ENCODE measurements at regions not wholly inside any gene's neighbourhood (a gene's known extent, or its start where the extent isn't known, plus 50 kb on each side); places are given as distances from the start of the nearest gene placed in this dataset.

DNA sequence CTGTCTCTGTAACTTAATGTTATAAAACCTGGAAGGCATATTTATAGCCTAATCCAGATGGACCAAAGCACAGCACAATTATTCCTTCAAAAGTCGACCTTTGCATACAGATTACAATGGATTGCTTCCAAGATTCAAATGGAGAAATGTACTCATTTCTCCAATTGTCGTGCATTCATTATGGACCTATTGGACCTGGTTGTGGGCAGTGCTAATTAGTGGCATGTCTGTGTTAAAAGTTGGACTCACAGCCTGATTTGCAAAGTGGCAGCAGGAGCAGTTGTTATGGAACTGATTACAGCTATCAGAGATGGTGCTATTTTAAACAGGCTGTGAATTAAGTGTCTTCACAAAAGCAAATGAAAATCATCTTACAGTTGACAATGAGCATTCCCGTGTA lies 1529.3 kb upstream of the SLC10A2 start:
- Histone ChIP-seq H3K27me3 (ENCODE audit: insufficient read depth, low read length) (no peaks in the 10 kb centered on the region), H3K79me2 (ENCODE audit: insufficient read depth, low read length) (no peaks in the 10 kb centered on the region), H3K36me3 (ENCODE audit: control insufficient read depth in 1 of 2, insufficient read depth in 2 of 2, low read length in 2 of 2) (no peaks in the 10 kb centered on the region), H3K27ac (ENCODE audit: low read depth, low read length) (no peak overlapping the region), H2AFZ (ENCODE audit: low read depth, low read length, poor library complexity, severe bottlenecking) (no peak overlapping the region), H3K4me2 (ENCODE audit: low read length) (no peak overlapping the region), H3K4me3 (replicated peaks in 1 of 2; ENCODE audit: low read depth in 1 of 2, low read length in 2 of 2) (no peak overlapping the region), H3K9me3 (ENCODE audit: control insufficient read depth in 1 of 2, insufficient read depth in 1 of 2, low read depth in 1 of 2, low read length in 2 of 2) (no peaks in the 10 kb centered on the region), H3K4me1 (ENCODE audit: control insufficient read depth in 1 of 2, insufficient read depth in 2 of 2, low read length in 2 of 2) (peaks cover 2 to 11% of the 10 kb centered on the region in 2 experiments; a peak in 3 of 4 replicates), H3K9me2 (ENCODE audit: insufficient read depth) (no peaks in the 10 kb centered on the region), H3K9ac (ENCODE audit: low read length) (no peak overlapping the region), H4K20me1 (ENCODE audit: insufficient read depth) (no peaks in the 10 kb centered on the region)
- ChIA-PET POLR2A (no interaction called here), CTCF (no interaction called here), RAD21 (ENCODE audit: low non-redundant PET in 1 of 2, low total read pairs in 2 of 2, uncharacterized antibody in 2 of 2, unreplicated experiment in 2 of 2) (no interaction called here)
- no peak for DNase-seq (ENCODE audit: low read depth, low spot score)
- no peak for TF ChIP-seq SP1 (IDR thresholded peaks at IDR 0.05; ENCODE audit: low read depth)
- TF ChIP-seq ZNF274 (IDR thresholded peaks at IDR 0.05; ENCODE audit: low read depth, low read length): no peak
- no peak for TF ChIP-seq FOSL1 (IDR thresholded peaks at IDR 0.05; ENCODE audit: low read depth)
- no peak for TF ChIP-seq YY1 (IDR thresholded peaks at IDR 0.05; ENCODE audit: extremely low read depth, insufficient replicate concordance, low read depth, low read length)
- no peak for TF ChIP-seq SIN3A (IDR thresholded peaks at IDR 0.05; ENCODE audit: low read depth)
- TF ChIP-seq, protein P1, sequence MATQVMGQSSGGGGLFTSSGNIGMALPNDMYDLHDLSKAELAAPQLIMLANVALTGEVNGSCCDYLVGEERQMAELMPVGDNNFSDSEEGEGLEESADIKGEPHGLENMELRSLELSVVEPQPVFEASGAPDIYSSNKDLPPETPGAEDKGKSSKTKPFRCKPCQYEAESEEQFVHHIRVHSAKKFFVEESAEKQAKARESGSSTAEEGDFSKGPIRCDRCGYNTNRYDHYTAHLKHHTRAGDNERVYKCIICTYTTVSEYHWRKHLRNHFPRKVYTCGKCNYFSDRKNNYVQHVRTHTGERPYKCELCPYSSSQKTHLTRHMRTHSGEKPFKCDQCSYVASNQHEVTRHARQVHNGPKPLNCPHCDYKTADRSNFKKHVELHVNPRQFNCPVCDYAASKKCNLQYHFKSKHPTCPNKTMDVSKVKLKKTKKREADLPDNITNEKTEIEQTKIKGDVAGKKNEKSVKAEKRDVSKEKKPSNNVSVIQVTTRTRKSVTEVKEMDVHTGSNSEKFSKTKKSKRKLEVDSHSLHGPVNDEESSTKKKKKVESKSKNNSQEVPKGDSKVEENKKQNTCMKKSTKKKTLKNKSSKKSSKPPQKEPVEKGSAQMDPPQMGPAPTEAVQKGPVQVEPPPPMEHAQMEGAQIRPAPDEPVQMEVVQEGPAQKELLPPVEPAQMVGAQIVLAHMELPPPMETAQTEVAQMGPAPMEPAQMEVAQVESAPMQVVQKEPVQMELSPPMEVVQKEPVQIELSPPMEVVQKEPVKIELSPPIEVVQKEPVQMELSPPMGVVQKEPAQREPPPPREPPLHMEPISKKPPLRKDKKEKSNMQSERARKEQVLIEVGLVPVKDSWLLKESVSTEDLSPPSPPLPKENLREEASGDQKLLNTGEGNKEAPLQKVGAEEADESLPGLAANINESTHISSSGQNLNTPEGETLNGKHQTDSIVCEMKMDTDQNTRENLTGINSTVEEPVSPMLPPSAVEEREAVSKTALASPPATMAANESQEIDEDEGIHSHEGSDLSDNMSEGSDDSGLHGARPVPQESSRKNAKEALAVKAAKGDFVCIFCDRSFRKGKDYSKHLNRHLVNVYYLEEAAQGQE (IDR thresholded peaks at IDR 0.05; ENCODE audit: low read depth): no peak
- TF ChIP-seq CBX3 (IDR thresholded peaks at IDR 0.05; ENCODE audit: low read depth): no peak
- ATAC-seq: no peak
- no TSS peak for BruUV-seq (replicated peaks)
- intact Hi-C loops (cut with micrococcal nuclease): no loop called here

DNA sequence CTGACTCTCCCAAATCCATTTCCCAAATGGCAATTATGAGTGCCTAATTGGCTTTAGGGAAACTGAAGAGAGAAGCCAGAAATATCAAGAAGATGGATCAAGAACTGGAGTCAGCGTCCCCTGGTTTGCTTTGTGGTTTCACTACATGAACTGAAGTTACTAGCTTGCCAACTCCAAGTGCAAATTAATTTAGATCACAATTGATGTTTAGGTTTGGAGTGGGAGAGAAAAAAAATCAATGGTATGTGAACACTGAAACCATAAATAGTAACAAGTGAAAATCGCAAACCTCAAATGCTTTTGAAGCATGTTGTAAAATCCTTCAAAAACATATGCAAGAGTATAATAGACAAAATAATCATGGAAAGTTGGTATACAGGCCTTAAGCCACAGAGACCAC lies 1528.6 kb upstream of the SLC10A2 start:
- ATAC-seq (no peak), DNase-seq (ENCODE audit: low read depth, low spot score) (no peak)
- H3K4me2 ChIP-seq (ENCODE audit: low read length): no peak overlapping the region
- RAD21 ChIA-PET (ENCODE audit: low non-redundant PET in 1 of 2, low total read pairs in 2 of 2, uncharacterized antibody in 2 of 2, unreplicated experiment in 2 of 2): no interaction called here
- POLR2A ChIA-PET: no interaction called here
- intact Hi-C loops (cut with micrococcal nuclease): no loop called here
- H3K27ac ChIP-seq (ENCODE audit: low read depth, low read length): no peak overlapping the region
- CTCF ChIA-PET: no interaction called here
- TF ChIP-seq FOSL1 (IDR thresholded peaks at IDR 0.05; ENCODE audit: low read depth) (no peak), ELF1 (IDR thresholded peaks at IDR 0.05; ENCODE audit: borderline replicate concordance, low read depth) (no peak), SP1 (IDR thresholded peaks at IDR 0.05; ENCODE audit: low read depth) (no peak), RAD21 (IDR thresholded peaks at IDR 0.05; ENCODE audit: low read depth) (no peak), EZH2 (IDR thresholded peaks at IDR 0.05) (no peak), CBX3 (IDR thresholded peaks at IDR 0.05; ENCODE audit: low read depth) (no peak), ZNF274 (IDR thresholded peaks at IDR 0.05; ENCODE audit: low read depth, low read length) (no peak), SIN3A (IDR thresholded peaks at IDR 0.05; ENCODE audit: low read depth) (no peak)
- TF ChIP-seq, protein P2, sequence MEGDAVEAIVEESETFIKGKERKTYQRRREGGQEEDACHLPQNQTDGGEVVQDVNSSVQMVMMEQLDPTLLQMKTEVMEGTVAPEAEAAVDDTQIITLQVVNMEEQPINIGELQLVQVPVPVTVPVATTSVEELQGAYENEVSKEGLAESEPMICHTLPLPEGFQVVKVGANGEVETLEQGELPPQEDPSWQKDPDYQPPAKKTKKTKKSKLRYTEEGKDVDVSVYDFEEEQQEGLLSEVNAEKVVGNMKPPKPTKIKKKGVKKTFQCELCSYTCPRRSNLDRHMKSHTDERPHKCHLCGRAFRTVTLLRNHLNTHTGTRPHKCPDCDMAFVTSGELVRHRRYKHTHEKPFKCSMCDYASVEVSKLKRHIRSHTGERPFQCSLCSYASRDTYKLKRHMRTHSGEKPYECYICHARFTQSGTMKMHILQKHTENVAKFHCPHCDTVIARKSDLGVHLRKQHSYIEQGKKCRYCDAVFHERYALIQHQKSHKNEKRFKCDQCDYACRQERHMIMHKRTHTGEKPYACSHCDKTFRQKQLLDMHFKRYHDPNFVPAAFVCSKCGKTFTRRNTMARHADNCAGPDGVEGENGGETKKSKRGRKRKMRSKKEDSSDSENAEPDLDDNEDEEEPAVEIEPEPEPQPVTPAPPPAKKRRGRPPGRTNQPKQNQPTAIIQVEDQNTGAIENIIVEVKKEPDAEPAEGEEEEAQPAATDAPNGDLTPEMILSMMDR (IDR thresholded peaks at IDR 0.05 in 2 of 3, conservative IDR thresholded peaks at IDR 0.05 in 1 of 3; ENCODE audit: borderline replicate concordance in 1 of 3, insufficient read depth in 1 of 3, low read depth in 2 of 3, low read length in 2 of 3): no peak
- no peak overlapping the region for H3K9ac ChIP-seq (ENCODE audit: low read length)
- no peaks in the 10 kb centered on the region for H3K36me3 ChIP-seq (ENCODE audit: control insufficient read depth in 1 of 2, insufficient read depth in 2 of 2, low read length in 2 of 2)
- H2AFZ ChIP-seq (ENCODE audit: low read depth, low read length, poor library complexity, severe bottlenecking): no peak overlapping the region
- no TSS peak for BruUV-seq (replicated peaks)
- H4K20me1 ChIP-seq (ENCODE audit: insufficient read depth): no peaks in the 10 kb centered on the region
- no peaks in the 10 kb centered on the region for H3K79me2 ChIP-seq (ENCODE audit: insufficient read depth, low read length)
- peaks cover 2 to 11% of the 10 kb centered on the region in 2 experiments; a peak in 3 of 4 replicates for H3K4me1 ChIP-seq (ENCODE audit: control insufficient read depth in 1 of 2, insufficient read depth in 2 of 2, low read length in 2 of 2)
- no peak overlapping the region for H3K4me3 ChIP-seq (replicated peaks in 1 of 2; ENCODE audit: low read depth in 1 of 2, low read length in 2 of 2)
- H3K9me2 ChIP-seq (ENCODE audit: insufficient read depth): no peaks in the 10 kb centered on the region
- H3K27me3 ChIP-seq (ENCODE audit: insufficient read depth, low read length): no peaks in the 10 kb centered on the region
- H3K9me3 ChIP-seq (ENCODE audit: control insufficient read depth in 1 of 2, insufficient read depth in 1 of 2, low read depth in 1 of 2, low read length in 2 of 2): no peaks in the 10 kb centered on the region

Measured in HCT116 (cell line).